ENCODE measurements at regions not wholly inside any gene's neighbourhood (a gene's known extent, or its start where the extent isn't known, plus 50 kb on each side); places are given as distances from the start of the nearest gene placed in this dataset.

DNA sequence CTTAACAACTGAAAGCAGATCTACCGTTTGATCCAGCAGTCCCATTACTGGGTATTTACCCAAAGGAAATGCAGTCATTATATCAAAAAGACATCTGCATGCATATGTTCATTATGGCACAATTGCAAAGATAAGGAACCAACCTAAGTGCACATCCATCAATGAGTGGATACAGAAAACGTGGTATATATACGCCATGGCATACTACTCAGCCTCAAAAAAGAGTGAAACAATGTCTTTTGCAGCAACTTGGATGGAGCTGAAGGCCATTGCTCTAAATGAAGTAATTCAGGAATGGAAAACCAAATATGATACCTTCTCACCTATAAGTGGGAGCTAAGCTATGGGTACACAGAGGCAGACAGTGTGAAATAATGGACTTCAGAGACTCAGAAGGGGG is 169.3 kb downstream of the ZBTB18 start:
- DNase-seq = no peak
- H3K36me3 ChIP-seq = no peaks in the 10 kb centered on the region
- H3K4me3 ChIP-seq = no peak overlapping the region
- H3K27ac ChIP-seq = no peak overlapping the region
- intact Hi-C loops (cut with DNase I) = no loop called here
- WGBS, 2 donors = 63 to 67% methylated on average over 3 of the region's 3 CpGs
- no peaks in the 10 kb centered on the region for H3K4me1 ChIP-seq
- H3K27me3 ChIP-seq = no peaks in the 10 kb centered on the region
- H3K9me3 ChIP-seq = no peaks in the 10 kb centered on the region
- TF ChIP-seq POLR2AphosphoS5 (IDR thresholded peaks at IDR 0.05) = no peak
- no peak for TF ChIP-seq EP300 (IDR thresholded peaks at IDR 0.05)
- TF ChIP-seq, protein P1, sequence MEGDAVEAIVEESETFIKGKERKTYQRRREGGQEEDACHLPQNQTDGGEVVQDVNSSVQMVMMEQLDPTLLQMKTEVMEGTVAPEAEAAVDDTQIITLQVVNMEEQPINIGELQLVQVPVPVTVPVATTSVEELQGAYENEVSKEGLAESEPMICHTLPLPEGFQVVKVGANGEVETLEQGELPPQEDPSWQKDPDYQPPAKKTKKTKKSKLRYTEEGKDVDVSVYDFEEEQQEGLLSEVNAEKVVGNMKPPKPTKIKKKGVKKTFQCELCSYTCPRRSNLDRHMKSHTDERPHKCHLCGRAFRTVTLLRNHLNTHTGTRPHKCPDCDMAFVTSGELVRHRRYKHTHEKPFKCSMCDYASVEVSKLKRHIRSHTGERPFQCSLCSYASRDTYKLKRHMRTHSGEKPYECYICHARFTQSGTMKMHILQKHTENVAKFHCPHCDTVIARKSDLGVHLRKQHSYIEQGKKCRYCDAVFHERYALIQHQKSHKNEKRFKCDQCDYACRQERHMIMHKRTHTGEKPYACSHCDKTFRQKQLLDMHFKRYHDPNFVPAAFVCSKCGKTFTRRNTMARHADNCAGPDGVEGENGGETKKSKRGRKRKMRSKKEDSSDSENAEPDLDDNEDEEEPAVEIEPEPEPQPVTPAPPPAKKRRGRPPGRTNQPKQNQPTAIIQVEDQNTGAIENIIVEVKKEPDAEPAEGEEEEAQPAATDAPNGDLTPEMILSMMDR (IDR thresholded peaks at IDR 0.05) = no peak
- TF ChIP-seq POLR2A (IDR thresholded peaks at IDR 0.05) = no peak

DNA sequence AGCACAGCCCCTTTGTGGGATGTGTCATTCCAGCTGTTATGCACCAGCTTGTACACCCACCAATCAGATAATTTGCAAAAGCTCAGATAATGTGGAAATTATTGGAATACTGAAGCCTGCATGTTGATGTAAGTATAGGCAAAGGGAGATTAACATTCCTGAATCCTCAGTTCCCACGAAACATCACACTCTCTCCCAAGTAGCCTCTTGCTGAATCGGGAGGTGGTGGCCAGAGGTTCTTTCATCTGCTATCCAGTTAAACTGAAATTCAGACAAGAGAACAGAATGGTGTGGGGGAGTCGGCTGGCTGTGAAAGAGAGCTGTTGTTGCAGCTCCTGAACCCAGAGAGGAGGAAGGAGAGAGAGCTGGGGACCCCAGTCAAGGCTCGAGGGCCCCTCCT is 170.9 kb downstream of the ZBTB18 start:
- H3K4me1 ChIP-seq = no peaks in the 10 kb centered on the region
- intact Hi-C loops (cut with DNase I) = no loop called here
- H3K27me3 ChIP-seq = no peaks in the 10 kb centered on the region
- no peaks in the 10 kb centered on the region for H3K36me3 ChIP-seq
- 64 to 78% methylated on average over 4 of the region's 4 CpGs for WGBS, 2 donors
- no peak overlapping the region for H3K27ac ChIP-seq
- DNase-seq = no peak
- H3K9me3 ChIP-seq = no peaks in the 10 kb centered on the region
- no peak for TF ChIP-seq POLR2A (IDR thresholded peaks at IDR 0.05)
- no peak for TF ChIP-seq EP300 (IDR thresholded peaks at IDR 0.05)
- H3K4me3 ChIP-seq = no peak overlapping the region

DNA sequence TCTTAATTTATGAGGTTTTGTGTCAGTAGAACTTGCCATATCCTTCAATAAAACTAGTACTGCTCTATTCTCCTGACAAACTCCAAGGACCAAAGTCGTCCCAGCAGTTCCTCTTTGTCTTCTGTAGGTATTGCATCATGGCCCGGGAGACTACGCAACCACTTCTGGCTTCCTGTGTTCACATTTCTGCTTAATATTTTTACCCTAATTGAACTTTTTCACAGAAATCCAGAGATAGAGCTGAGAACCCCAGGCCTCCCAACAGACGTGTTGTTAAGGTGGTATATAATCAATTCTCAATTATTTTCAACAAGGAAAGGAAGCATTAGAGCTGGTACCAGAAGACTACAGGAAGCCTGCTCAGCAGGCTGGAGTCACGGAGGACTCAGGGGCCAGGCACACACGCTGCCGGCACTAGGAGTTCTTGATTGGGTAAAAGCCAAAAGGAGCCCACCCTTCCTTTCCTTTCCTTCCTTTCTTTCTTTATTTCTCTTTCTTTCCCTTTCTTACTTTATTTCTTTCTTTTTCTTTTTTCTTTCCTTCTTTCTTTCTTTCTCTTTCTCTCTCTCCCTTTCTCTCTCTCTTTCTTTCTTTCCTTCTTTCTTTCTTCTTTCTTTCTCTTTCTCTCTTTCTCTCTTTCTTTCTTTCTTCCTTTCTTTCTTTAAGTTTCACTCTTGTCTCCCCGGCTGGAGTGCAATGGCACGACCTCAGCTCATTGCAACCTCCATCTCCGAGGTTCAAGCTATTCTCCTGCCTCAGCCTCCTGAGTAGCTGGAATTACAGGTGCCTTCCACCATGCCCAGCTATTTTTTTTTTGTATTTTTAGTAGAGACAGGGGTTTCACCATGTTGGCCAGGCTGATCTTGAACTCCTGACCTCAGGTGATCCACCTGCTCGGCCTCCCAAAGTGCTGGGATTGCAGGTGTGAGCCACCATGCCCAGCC is 173.7 kb downstream of the ZBTB18 start:
- no peaks in the 10 kb centered on the region for H3K27me3 ChIP-seq
- TF ChIP-seq POLR2AphosphoS5 (IDR thresholded peaks at IDR 0.05) = no peak
- TF ChIP-seq EP300 (IDR thresholded peaks at IDR 0.05) = no peak
- TF ChIP-seq, protein P1 (IDR thresholded peaks at IDR 0.05) = no peak
- no peak for TF ChIP-seq POLR2A (IDR thresholded peaks at IDR 0.05)
- H3K4me1 ChIP-seq = no peaks in the 10 kb centered on the region
- 76 to 84% methylated on average over 11 of the region's 11 CpGs for WGBS, 2 donors
- no peaks in the 10 kb centered on the region for H3K36me3 ChIP-seq
- peak; percentile 72 for DNase-seq
- intact Hi-C loops (cut with DNase I) = no loop called here
- no peak overlapping the region for H3K4me3 ChIP-seq
- no peak overlapping the region for H3K27ac ChIP-seq
- H3K9me3 ChIP-seq = no peaks in the 10 kb centered on the region

DNA sequence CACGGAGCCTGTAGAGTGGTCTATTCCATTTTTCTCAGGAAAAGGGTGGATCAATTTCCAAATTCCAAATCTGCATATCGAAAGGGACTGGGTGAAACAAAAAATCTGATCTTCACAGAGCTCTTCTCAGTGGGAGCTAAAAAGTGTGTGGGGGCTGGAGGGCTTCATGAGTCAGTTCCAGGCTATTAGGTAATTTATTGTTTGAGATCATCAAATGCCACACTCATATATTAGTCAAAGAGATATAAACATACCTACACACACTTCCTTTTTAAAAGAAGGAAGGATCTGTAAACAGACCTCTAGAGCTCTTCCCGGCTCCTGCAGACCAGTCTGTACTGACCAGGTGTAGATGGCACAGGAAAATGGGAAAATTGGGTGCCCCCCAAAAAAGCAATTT is 175.4 kb downstream of the ZBTB18 start:
- H3K27me3 ChIP-seq = no peaks in the 10 kb centered on the region
- H3K27ac ChIP-seq = no peak overlapping the region
- TF ChIP-seq POLR2A (IDR thresholded peaks at IDR 0.05) (no peak), POLR2AphosphoS5 (IDR thresholded peaks at IDR 0.05) (no peak), EP300 (IDR thresholded peaks at IDR 0.05) (no peak)
- TF ChIP-seq, protein P1 (IDR thresholded peaks at IDR 0.05) = no peak
- WGBS, 2 donors = 81% methylated on average over 3 of the region's 3 CpGs
- H3K4me1 ChIP-seq = peaks cover 0 to 5% (median 2%) of the 10 kb centered on the region in 4 donors
- H3K4me3 ChIP-seq = no peak overlapping the region
- no peak for DNase-seq
- intact Hi-C loops (cut with DNase I) = no loop called here
- no peaks in the 10 kb centered on the region for H3K36me3 ChIP-seq
- no peaks in the 10 kb centered on the region for H3K9me3 ChIP-seq

DNA sequence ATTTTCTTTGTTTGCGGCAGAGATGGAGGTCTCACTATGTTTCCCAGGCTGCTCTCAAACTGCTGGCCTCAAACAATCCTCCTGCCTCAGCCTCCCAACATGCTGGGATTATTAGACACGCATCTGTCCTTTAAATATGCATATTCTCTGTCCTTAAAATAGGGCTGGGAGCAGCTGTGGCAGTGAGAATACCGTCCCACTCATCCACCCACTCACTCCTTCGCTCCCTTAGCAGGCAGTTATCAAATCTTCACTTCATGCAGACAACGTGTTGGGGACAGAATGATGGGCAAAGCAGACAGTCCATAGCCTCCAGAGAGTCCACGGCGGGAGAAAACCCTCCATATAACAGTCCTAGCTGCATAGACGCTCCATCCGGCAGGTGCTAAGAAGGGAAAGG is 179.4 kb downstream of the ZBTB18 start:
- DNase-seq = no peak
- Histone ChIP-seq H3K27ac (no peak overlapping the region), H3K27me3 (peaks cover 0 to 5% (median 0%) of the 10 kb centered on the region in 3 donors), H3K4me1 (peaks cover 0 to 9% (median 6%) of the 10 kb centered on the region in 4 donors), H3K36me3 (no peaks in the 10 kb centered on the region), H3K9me3 (no peaks in the 10 kb centered on the region), H3K4me3 (no peak overlapping the region)
- TF ChIP-seq POLR2A (IDR thresholded peaks at IDR 0.05) (no peak), POLR2AphosphoS5 (IDR thresholded peaks at IDR 0.05) (no peak), EP300 (IDR thresholded peaks at IDR 0.05) (no peak)
- TF ChIP-seq, protein P1 (IDR thresholded peaks at IDR 0.05) = no peak
- intact Hi-C loops (cut with DNase I) = no loop called here
- 86 to 92% methylated on average over 9 of the region's 9 CpGs for WGBS, 2 donors
